ENCODE measurements at regions not wholly inside any gene's neighbourhood (a gene's known extent, or its start where the extent isn't known, plus 50 kb on each side); places are given as distances from the start of the nearest gene placed in this dataset.

DNA sequence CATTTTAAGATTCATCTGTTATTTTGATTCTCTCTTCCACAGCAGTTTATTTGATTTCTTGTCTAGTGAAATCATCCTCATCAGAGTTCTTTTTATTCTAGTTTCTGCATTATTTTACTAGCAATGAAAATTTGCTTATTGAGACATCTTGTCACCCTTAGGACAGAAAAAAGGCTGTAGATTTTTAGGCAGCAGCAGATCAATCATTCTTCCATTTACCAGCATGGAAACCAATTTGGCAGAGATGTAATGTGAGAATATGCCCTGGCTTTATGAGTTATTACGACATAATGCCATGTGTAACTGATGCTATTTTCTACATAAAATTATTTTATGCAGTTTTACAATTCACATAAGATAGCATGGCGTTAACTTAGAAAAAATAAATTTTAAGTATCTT lies 688.6 kb upstream of the SLC10A2 start:
- no peaks in the 10 kb centered on the region for H3K27me3 ChIP-seq (replicated peaks; ENCODE audit: control insufficient read depth, insufficient read depth, low read length)
- no peak overlapping the region for H3K9ac ChIP-seq (ENCODE audit: low read length)
- H3K4me3 ChIP-seq (ENCODE audit: low read length), result no peak overlapping the region
- DNase-seq (ENCODE audit: low read depth), result no peak
- H3K36me3 ChIP-seq (ENCODE audit: control insufficient read depth, insufficient read depth, low read length, severe bottlenecking), result no peaks in the 10 kb centered on the region
- no peaks in the 10 kb centered on the region for H3K4me1 ChIP-seq (ENCODE audit: control insufficient read depth, insufficient read depth, low read length)
- H3K9me3 ChIP-seq (ENCODE audit: control insufficient read depth, low read length), result no peaks in the 10 kb centered on the region

DNA sequence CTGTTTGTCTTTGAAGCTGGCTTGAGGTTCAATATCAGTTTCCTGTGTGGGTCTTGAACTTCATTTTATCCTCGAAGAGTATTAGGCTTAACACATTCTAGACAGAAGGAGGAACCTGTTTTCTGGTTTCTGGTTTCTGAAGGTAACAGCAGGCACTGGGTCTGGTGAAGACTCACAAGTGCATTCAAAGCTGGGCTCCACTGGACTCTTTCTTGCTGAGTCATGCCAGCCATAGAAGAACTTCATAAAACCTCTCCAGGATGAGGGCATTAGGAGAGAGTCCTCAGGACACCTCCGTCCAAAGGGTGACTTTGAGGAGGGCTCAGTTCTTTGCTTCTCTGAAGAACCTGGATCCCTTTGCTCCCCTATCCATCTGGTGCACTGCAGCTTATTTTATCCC lies 668.6 kb upstream of the SLC10A2 start:
- no peak overlapping the region for H3K4me3 ChIP-seq (ENCODE audit: low read length)
- no peak for DNase-seq (ENCODE audit: low read depth)
- H3K4me1 ChIP-seq (ENCODE audit: control insufficient read depth, insufficient read depth, low read length), result no peaks in the 10 kb centered on the region
- no peaks in the 10 kb centered on the region for H3K27me3 ChIP-seq (replicated peaks; ENCODE audit: control insufficient read depth, insufficient read depth, low read length)
- no peaks in the 10 kb centered on the region for H3K36me3 ChIP-seq (ENCODE audit: control insufficient read depth, insufficient read depth, low read length, severe bottlenecking)
- H3K9me3 ChIP-seq (ENCODE audit: control insufficient read depth, low read length), result no peaks in the 10 kb centered on the region
- no peak overlapping the region for H3K9ac ChIP-seq (ENCODE audit: low read length)

DNA sequence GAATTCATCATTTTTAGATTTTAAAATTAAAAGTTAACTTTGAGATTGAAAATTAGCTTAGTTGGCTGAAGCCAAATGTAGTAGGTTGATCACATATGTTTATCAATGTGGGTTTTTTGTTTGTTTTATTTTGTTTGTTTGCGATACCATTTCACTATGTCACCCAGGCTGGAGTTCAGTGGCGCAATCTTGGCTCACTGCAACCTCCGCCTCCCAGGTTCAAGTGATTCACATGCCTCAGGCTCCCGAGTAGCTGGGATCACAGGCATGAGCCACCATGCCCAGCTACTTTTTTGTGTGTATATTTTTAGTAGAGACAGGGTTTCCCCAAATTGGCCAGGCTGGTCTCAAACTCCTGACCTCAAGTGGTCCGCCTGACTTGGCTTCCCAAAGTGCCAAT lies 665.7 kb upstream of the SLC10A2 start:
- Histone ChIP-seq H3K9me3 (ENCODE audit: control insufficient read depth, low read length) (no peaks in the 10 kb centered on the region), H3K4me3 (ENCODE audit: low read length) (no peak overlapping the region), H3K9ac (ENCODE audit: low read length) (no peak overlapping the region), H3K36me3 (ENCODE audit: control insufficient read depth, insufficient read depth, low read length, severe bottlenecking) (no peaks in the 10 kb centered on the region), H3K4me1 (ENCODE audit: control insufficient read depth, insufficient read depth, low read length) (no peaks in the 10 kb centered on the region), H3K27me3 (replicated peaks; ENCODE audit: control insufficient read depth, insufficient read depth, low read length) (no peaks in the 10 kb centered on the region)
- DNase-seq (ENCODE audit: low read depth), result no peak

DNA sequence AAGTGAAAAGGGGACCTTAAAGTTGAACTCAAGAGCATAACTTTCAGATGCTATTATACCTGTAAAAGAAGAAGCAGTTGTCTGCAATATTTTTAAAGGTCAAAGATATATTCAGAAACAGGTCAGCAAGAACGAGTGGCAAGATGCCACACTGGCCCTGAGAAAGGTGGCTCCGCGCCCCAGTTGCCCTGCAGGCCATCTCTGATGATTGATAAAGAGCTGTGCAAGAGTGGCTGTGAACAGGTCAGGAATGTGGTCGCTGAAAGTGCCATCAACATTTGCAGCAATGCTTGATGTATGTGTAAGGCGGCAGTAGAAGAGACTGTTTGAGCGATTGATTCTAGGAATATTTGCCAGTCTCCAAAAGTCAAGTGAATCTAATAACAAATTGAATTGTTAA lies 664.2 kb upstream of the SLC10A2 start:
- Histone ChIP-seq H3K9me3 (ENCODE audit: control insufficient read depth, low read length) (no peaks in the 10 kb centered on the region), H3K4me3 (ENCODE audit: low read length) (no peak overlapping the region), H3K9ac (ENCODE audit: low read length) (no peak overlapping the region), H3K36me3 (ENCODE audit: control insufficient read depth, insufficient read depth, low read length, severe bottlenecking) (no peaks in the 10 kb centered on the region), H3K4me1 (ENCODE audit: control insufficient read depth, insufficient read depth, low read length) (no peaks in the 10 kb centered on the region), H3K27me3 (replicated peaks; ENCODE audit: control insufficient read depth, insufficient read depth, low read length) (no peaks in the 10 kb centered on the region)
- no peak for DNase-seq (ENCODE audit: low read depth)

DNA sequence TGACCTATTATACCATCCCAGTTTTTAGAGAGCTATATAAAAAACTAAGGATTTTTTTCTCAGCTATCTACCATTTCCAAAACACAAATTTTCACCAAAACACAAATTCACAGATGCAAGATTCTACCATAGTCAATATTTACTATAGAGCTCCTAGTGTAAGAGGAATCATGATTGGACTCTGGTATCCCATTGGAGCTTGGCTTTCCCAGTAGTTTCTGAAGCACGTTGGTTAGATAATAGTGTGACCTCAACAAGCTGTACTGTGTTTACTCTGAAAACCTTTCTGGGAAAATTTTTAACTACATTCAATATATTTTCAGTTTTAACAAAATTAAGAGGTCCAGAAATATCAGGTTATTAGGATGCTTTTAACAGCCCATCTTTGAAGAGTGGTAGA lies 660.6 kb upstream of the SLC10A2 start:
- DNase-seq (ENCODE audit: low read depth), result no peak
- no peaks in the 10 kb centered on the region for H3K27me3 ChIP-seq (replicated peaks; ENCODE audit: control insufficient read depth, insufficient read depth, low read length)
- H3K4me1 ChIP-seq (ENCODE audit: control insufficient read depth, insufficient read depth, low read length), result no peaks in the 10 kb centered on the region
- no peak overlapping the region for H3K4me3 ChIP-seq (ENCODE audit: low read length)
- H3K36me3 ChIP-seq (ENCODE audit: control insufficient read depth, insufficient read depth, low read length, severe bottlenecking), result no peaks in the 10 kb centered on the region
- no peaks in the 10 kb centered on the region for H3K9me3 ChIP-seq (ENCODE audit: control insufficient read depth, low read length)
- H3K9ac ChIP-seq (ENCODE audit: low read length), result no peak overlapping the region

DNA sequence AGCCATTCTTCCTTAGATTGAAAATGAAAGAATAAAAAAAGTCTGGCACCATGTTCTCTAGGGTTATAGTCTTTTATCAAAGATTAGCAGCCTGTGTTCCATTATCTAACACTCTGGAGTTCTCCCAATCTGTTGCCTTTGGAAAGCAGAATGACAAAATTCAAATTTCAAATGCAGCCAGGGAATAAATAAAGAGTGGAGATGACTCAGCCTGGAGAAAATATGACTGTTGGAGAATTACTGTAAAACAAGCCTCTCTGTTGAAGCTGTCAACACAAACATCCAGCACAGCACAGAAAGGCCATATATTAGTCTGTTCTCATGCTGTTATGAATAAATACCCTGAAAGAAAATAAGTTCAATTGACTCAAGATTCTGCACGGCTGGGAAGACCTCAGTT lies 650.5 kb upstream of the SLC10A2 start:
- Histone ChIP-seq H3K9ac (ENCODE audit: low read length) (no peak overlapping the region), H3K36me3 (ENCODE audit: control insufficient read depth, insufficient read depth, low read length, severe bottlenecking) (no peaks in the 10 kb centered on the region), H3K4me1 (ENCODE audit: control insufficient read depth, insufficient read depth, low read length) (no peaks in the 10 kb centered on the region), H3K4me3 (ENCODE audit: low read length) (no peak overlapping the region), H3K9me3 (ENCODE audit: control insufficient read depth, low read length) (no peaks in the 10 kb centered on the region), H3K27me3 (replicated peaks; ENCODE audit: control insufficient read depth, insufficient read depth, low read length) (no peaks in the 10 kb centered on the region)
- DNase-seq (ENCODE audit: low read depth), result no peak

DNA sequence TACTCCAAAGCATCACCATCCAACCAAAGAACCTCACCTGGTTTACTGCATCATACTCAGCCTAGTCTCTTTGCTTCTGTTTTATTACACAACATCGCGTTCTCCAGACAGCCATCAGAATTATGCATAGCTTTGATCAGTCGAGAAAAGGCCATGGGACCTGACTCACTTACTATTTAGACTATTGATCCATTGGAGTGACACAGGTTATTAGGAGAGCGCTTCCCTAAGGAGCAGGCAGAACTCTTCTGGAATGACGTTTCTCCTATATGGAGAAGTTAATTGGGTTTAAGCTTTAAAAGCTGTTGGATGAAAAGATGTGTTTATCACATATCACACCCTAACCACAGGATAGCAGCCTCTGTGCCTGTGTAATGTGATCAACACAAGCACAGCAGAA lies 649.1 kb upstream of the SLC10A2 start:
- Histone ChIP-seq H3K4me3 (ENCODE audit: low read length) (no peak overlapping the region), H3K9ac (ENCODE audit: low read length) (no peak overlapping the region), H3K9me3 (ENCODE audit: control insufficient read depth, low read length) (no peaks in the 10 kb centered on the region), H3K36me3 (ENCODE audit: control insufficient read depth, insufficient read depth, low read length, severe bottlenecking) (no peaks in the 10 kb centered on the region), H3K4me1 (ENCODE audit: control insufficient read depth, insufficient read depth, low read length) (no peaks in the 10 kb centered on the region), H3K27me3 (replicated peaks; ENCODE audit: control insufficient read depth, insufficient read depth, low read length) (no peaks in the 10 kb centered on the region)
- DNase-seq (ENCODE audit: low read depth), result no peak

DNA sequence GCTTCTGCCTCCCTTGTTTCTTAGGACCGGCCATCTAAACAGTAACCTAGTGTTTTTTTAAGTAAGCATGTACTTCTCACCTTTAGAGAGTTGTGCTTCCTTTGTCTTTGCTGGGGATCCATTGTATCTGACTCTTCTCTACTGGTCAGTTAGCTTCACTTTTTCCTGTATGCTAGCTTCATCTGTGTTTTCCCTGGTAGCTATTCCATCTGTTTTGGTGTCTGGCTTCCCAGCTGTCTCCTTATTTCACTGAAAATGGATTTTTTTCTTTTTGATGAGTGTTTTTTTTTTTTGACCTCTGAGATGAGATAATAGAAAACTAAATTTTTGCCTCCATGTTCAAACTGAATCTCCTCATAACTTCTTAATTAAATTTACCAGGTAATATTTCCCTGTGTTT lies 637.0 kb upstream of the SLC10A2 start:
- Histone ChIP-seq H3K36me3 (ENCODE audit: control insufficient read depth, insufficient read depth, low read length, severe bottlenecking) (no peaks in the 10 kb centered on the region), H3K27me3 (replicated peaks; ENCODE audit: control insufficient read depth, insufficient read depth, low read length) (no peaks in the 10 kb centered on the region), H3K4me1 (ENCODE audit: control insufficient read depth, insufficient read depth, low read length) (no peaks in the 10 kb centered on the region), H3K9ac (ENCODE audit: low read length) (no peak overlapping the region), H3K4me3 (ENCODE audit: low read length) (no peak overlapping the region), H3K9me3 (ENCODE audit: control insufficient read depth, low read length) (no peaks in the 10 kb centered on the region)
- DNase-seq (ENCODE audit: low read depth), result no peak

DNA sequence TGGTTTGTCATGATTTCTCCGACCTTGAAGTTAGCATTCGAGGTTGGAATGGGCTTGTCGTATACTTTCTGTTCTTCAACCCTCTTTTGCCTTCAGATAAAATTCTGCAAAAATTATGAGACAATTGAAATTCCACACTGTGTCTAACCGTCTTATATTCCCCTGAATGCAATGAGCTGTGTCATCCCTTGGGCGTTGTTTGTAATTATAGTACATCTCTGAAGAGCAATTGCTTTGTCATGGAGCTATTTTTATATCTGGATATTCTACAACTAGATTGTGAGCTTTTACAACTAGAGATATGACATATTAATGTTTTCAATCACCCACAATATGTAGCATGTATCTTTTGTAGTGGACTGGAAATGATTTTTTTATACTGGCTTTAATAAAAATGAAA lies 631.8 kb upstream of the SLC10A2 start:
- Histone ChIP-seq H3K4me1 (ENCODE audit: control insufficient read depth, insufficient read depth, low read length) (no peaks in the 10 kb centered on the region), H3K4me3 (ENCODE audit: low read length) (no peak overlapping the region), H3K36me3 (ENCODE audit: control insufficient read depth, insufficient read depth, low read length, severe bottlenecking) (no peaks in the 10 kb centered on the region)

DNA sequence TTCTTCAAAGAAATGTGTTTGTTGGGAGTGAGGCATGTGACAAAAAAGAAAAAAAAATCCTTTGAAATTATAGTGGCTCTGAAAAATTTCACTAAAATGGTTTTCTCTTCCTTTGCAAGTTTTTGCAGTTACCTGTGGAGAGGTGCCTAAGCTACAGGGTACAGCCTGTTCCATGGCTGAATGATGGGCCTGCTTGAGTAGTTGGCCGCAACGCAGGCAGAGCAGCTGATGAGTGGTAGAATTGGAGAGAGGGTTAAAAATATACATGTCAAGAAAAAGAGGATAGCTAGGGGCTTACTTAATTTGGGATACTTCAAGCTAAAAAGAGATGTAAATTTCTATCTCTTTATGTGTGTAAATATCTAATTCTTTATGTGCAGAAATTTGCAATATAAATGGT lies 629.1 kb upstream of the SLC10A2 start:
- Histone ChIP-seq H3K4me3 (ENCODE audit: low read length) (no peak overlapping the region), H3K4me1 (ENCODE audit: control insufficient read depth, insufficient read depth, low read length) (no peaks in the 10 kb centered on the region)

More for the DNA sequence above, 631.8 kb upstream of the SLC10A2 start:
- Histone ChIP-seq H3K9ac (ENCODE audit: low read length) (no peak overlapping the region), H3K27me3 (replicated peaks; ENCODE audit: control insufficient read depth, insufficient read depth, low read length) (no peaks in the 10 kb centered on the region), H3K9me3 (ENCODE audit: control insufficient read depth, low read length) (no peaks in the 10 kb centered on the region)
- no peak for DNase-seq (ENCODE audit: low read depth)

DNA sequence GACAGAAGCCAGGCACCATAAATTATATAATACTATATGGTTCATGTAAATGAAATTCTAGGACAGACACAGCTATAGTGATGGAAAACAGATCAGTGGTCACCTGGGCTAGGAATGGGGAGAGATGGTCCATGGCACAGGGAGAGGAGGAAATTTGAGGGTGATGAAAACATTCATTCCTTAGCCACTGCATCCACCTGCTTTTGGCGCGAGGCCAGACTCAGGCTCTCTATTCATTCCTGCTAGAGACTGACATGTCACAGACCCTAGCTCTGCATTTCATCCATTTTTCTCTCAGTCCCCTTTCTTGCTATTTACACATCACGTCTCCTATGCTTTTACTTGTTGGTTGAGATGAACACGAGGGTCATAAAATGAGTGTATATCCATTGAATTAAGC lies 628.3 kb upstream of the SLC10A2 start:
- DNase-seq (ENCODE audit: low read depth), result no peak
- H3K36me3 ChIP-seq (ENCODE audit: control insufficient read depth, insufficient read depth, low read length, severe bottlenecking), result no peaks in the 10 kb centered on the region
- H3K9ac ChIP-seq (ENCODE audit: low read length), result no peak overlapping the region
- H3K27me3 ChIP-seq (replicated peaks; ENCODE audit: control insufficient read depth, insufficient read depth, low read length), result no peaks in the 10 kb centered on the region
- H3K9me3 ChIP-seq (ENCODE audit: control insufficient read depth, low read length), result no peaks in the 10 kb centered on the region
- H3K4me3 ChIP-seq (ENCODE audit: low read length), result no peak overlapping the region
- no peaks in the 10 kb centered on the region for H3K4me1 ChIP-seq (ENCODE audit: control insufficient read depth, insufficient read depth, low read length)

More for the DNA sequence above, 629.1 kb upstream of the SLC10A2 start:
- Histone ChIP-seq H3K9me3 (ENCODE audit: control insufficient read depth, low read length) (no peaks in the 10 kb centered on the region), H3K9ac (ENCODE audit: low read length) (no peak overlapping the region), H3K36me3 (ENCODE audit: control insufficient read depth, insufficient read depth, low read length, severe bottlenecking) (no peaks in the 10 kb centered on the region), H3K27me3 (replicated peaks; ENCODE audit: control insufficient read depth, insufficient read depth, low read length) (no peaks in the 10 kb centered on the region)
- no peak for DNase-seq (ENCODE audit: low read depth)

DNA sequence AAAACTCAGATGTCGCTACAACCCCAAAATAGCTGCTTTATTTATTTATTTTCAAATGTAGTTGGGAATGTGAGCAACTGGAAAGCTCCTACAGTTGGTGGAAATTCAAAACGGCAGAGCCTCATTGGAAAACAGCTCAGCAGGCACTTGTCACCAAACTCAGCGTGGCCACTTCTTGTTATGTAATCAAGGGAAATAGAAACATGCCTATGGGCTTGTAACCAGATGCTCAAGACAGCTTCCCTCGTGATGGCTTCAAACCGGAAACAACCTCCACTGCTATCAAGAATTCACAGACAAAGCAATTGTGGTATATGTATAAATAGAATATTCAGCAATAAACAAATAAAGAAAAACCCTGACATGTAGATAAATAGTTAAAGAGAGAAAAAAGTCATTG lies 627.8 kb upstream of the SLC10A2 start:
- H3K9me3 ChIP-seq (ENCODE audit: control insufficient read depth, low read length), result no peaks in the 10 kb centered on the region
- H3K4me3 ChIP-seq (ENCODE audit: low read length), result no peak overlapping the region
- no peaks in the 10 kb centered on the region for H3K36me3 ChIP-seq (ENCODE audit: control insufficient read depth, insufficient read depth, low read length, severe bottlenecking)
- H3K27me3 ChIP-seq (replicated peaks; ENCODE audit: control insufficient read depth, insufficient read depth, low read length), result no peaks in the 10 kb centered on the region
- no peak for DNase-seq (ENCODE audit: low read depth)
- no peaks in the 10 kb centered on the region for H3K4me1 ChIP-seq (ENCODE audit: control insufficient read depth, insufficient read depth, low read length)
- H3K9ac ChIP-seq (ENCODE audit: low read length), result no peak overlapping the region

All from adipocyte (in vitro differentiated cells).